SU-DHL-6 (cell line): ENCODE measurements at regions not wholly inside any gene's neighbourhood (a gene's known extent, or its start where the extent isn't known, plus 50 kb on each side); places are given as distances from the start of the nearest gene placed in this dataset.

Source experiments
- EZH2phosphoT487 ChIP-seq: fragments of 200-600 bp; sonication (generic), shearing (Covaris generic); conservative IDR thresholded peaks from 2 replicates; pipeline ENCODE4 v1.6.1; 2018; ENCODE audit warnings: mild to moderate bottlenecking, antibody characterized with exemption, low read length, moderate library complexity, mixed read lengths
- TF ChIP-seq, protein P1 (sequence below): fragments of 200-600 bp; sonication (generic); IDR thresholded peaks from one replicate; pipeline ENCODE4 v1.5.1; 2017; ENCODE audit warnings: antibody characterized with exemption, mild to moderate bottlenecking, low read length, moderate library complexity; ENCODE audit not compliant: insufficient read depth, poor library complexity, severe bottlenecking

DNA sequence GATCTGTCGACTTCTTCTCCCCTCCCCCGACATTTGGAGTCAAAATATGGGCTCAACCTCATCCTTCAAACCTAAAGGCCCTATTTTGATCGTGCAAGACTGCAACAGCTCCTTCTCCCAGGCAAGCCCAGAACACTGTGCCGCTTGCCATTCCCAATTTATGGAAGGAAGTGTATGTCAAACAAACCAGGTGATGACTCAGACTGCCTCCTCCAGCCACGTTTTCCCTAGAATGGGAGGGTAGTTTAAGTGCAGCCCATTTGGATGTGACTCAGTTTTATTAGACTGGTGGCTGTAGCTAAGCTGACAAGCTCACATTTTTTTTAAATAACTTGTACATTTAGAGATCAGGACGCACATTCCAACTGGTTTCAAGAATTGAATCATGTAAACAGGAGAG is 570.4 kb upstream of the DIPK2B start:
- TF ChIP-seq, protein P1, sequence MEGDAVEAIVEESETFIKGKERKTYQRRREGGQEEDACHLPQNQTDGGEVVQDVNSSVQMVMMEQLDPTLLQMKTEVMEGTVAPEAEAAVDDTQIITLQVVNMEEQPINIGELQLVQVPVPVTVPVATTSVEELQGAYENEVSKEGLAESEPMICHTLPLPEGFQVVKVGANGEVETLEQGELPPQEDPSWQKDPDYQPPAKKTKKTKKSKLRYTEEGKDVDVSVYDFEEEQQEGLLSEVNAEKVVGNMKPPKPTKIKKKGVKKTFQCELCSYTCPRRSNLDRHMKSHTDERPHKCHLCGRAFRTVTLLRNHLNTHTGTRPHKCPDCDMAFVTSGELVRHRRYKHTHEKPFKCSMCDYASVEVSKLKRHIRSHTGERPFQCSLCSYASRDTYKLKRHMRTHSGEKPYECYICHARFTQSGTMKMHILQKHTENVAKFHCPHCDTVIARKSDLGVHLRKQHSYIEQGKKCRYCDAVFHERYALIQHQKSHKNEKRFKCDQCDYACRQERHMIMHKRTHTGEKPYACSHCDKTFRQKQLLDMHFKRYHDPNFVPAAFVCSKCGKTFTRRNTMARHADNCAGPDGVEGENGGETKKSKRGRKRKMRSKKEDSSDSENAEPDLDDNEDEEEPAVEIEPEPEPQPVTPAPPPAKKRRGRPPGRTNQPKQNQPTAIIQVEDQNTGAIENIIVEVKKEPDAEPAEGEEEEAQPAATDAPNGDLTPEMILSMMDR, result no peak
- TF ChIP-seq EZH2phosphoT487, result no peak
